MCF 10A (cell line): ENCODE measurements at regions not wholly inside any gene's neighbourhood (a gene's known extent, or its start where the extent isn't known, plus 50 kb on each side); places are given as distances from the start of the nearest gene placed in this dataset.

Experiments used
- BruUV-seq: library from RNA; stranded (reverse); fragments of 400-500 nt; replicated peaks from 2 replicates; lab custom pipeline; 2021; lab: Mats Ljungman, UMichigan
- CTCF ChIA-PET: fragments of 300-600 bp; sonication (Branson Sonifier 250); formaldehyde crosslinking; extraction: SDS; loops from one replicate; lab custom pipeline; 2021; ENCODE audit warnings: antibody characterized with exemption, inconsistent platforms; lab: Yijun Ruan, JAX
- POLR2A ChIA-PET: fragments of 300-600, 350-650 bp; sonication (Branson Sonifier 250); formaldehyde crosslinking; extraction: SDS; loops from one replicate; lab custom pipeline; 2020; ENCODE audit warnings: antibody characterized with exemption, inconsistent platforms; lab: Yijun Ruan, JAX
- DNase-seq: peaks from one replicate; pipeline ENCODE4 v3.0.0-alpha.2; 2018; ENCODE audit not compliant: unreplicated experiment
- H3K27ac Mint-ChIP-seq: one replicate; pipeline ENCODE4 v1.8.0; 2022; ENCODE audit warnings: mild to moderate bottlenecking, low read depth, mixed read lengths; ENCODE audit not compliant: unreplicated experiment
- H3K27me3 Mint-ChIP-seq: one replicate; pipeline ENCODE4 v1.8.0; 2022; ENCODE audit warnings: mixed read lengths; ENCODE audit not compliant: insufficient read depth, unreplicated experiment
- H3K36me3 Mint-ChIP-seq: one replicate; pipeline ENCODE4 v1.8.0; 2022; ENCODE audit warnings: mild to moderate bottlenecking, moderate library complexity, mixed read lengths; ENCODE audit not compliant: insufficient read depth, unreplicated experiment
- H3K4me1 Mint-ChIP-seq: one replicate; pipeline ENCODE4 v1.8.0; 2022; ENCODE audit warnings: mixed read lengths; ENCODE audit not compliant: insufficient read depth, unreplicated experiment
- H3K4me3 Mint-ChIP-seq: one replicate; pipeline ENCODE4 v1.8.0; 2022; ENCODE audit warnings: mild to moderate bottlenecking, moderate library complexity, mixed read lengths; ENCODE audit not compliant: unreplicated experiment
- H3K9me3 Mint-ChIP-seq: one replicate; pipeline ENCODE4 v1.8.0; 2022; ENCODE audit warnings: mixed read lengths; ENCODE audit not compliant: unreplicated experiment
- CTCF ChIP-seq: fragments of 200-600 bp; IDR thresholded peaks from one replicate; pipeline ENCODE4 v1.8.0; 2022; ENCODE audit warnings: antibody characterized with exemption, mild to moderate bottlenecking; ENCODE audit not compliant: unreplicated experiment
- intact Hi-C: fragments of 100-400 bp; cut with micrococcal nuclease; formaldehyde crosslinking; loops from 2 replicates; pipeline ENCODE4 v1.14.1; 2022

GRCh38 chr13:64958106-64958505 is 2272.0 kb downstream of the PCDH9 start:
- no peak overlapping the region for H3K27ac Mint-ChIP-seq
- H3K9me3 Mint-ChIP-seq = no peaks in the 10 kb centered on the region
- intact Hi-C loops = no loop called here
- BruUV-seq = no TSS peak
- H3K4me3 Mint-ChIP-seq = no peak overlapping the region
- ChIA-PET CTCF (no interaction called here), POLR2A (no interaction called here)
- no peaks in the 10 kb centered on the region for H3K36me3 Mint-ChIP-seq
- H3K27me3 Mint-ChIP-seq = no peaks in the 10 kb centered on the region
- TF ChIP-seq CTCF = no peak
- DNase-seq = no peak
- H3K4me1 Mint-ChIP-seq = no peaks in the 10 kb centered on the region

- H3K27ac Mint-ChIP-seq = no peak overlapping the region
- H3K9me3 Mint-ChIP-seq = no peaks in the 10 kb centered on the region
- no peaks in the 10 kb centered on the region for H3K4me1 Mint-ChIP-seq
- ChIA-PET POLR2A (interaction anchor here (0.6 kb wide), 1 partner anchor 97 kb away, joined by 4 read pairs; no protein-coding TSS in a partner anchor), CTCF (no interaction called here)
- H3K36me3 Mint-ChIP-seq = no peaks in the 10 kb centered on the region
- H3K27me3 Mint-ChIP-seq = no peaks in the 10 kb centered on the region
- no peak for DNase-seq
- H3K4me3 Mint-ChIP-seq = no peak overlapping the region
- TF ChIP-seq CTCF = no peak
- intact Hi-C loops = no loop called here
- no TSS peak for BruUV-seq
These were observed 2291.5 kb downstream of the PCDH9 start for GRCh38 chr13:64938660-64939059.

GRCh38 chr13:64937302-64937701 is 2292.8 kb downstream of the PCDH9 start:
- BruUV-seq = no TSS peak
- H3K36me3 Mint-ChIP-seq = no peaks in the 10 kb centered on the region
- H3K9me3 Mint-ChIP-seq = no peaks in the 10 kb centered on the region
- ChIA-PET POLR2A (interaction anchor here (0.7 to 1.1 kb wide), 2 partner anchors 9 to 960 kb away, joined by 3 to 4 read pairs; no protein-coding TSS in a partner anchor), CTCF (interaction anchor here (0.6 kb wide), 1 partner anchor 90 kb away, joined by 5 read pairs; no protein-coding TSS in a partner anchor)
- H3K4me1 Mint-ChIP-seq = no peaks in the 10 kb centered on the region
- H3K27me3 Mint-ChIP-seq = no peaks in the 10 kb centered on the region
- no peak for TF ChIP-seq CTCF
- H3K4me3 Mint-ChIP-seq = no peak overlapping the region
- H3K27ac Mint-ChIP-seq = no peak overlapping the region
- DNase-seq = no peak
- intact Hi-C loops = no loop called here

- intact Hi-C loops = no loop called here
- Mint-ChIP-seq H3K27me3 (no peaks in the 10 kb centered on the region), H3K4me1 (no peaks in the 10 kb centered on the region), H3K27ac (no peak overlapping the region), H3K9me3 (no peaks in the 10 kb centered on the region), H3K4me3 (no peak overlapping the region), H3K36me3 (no peaks in the 10 kb centered on the region)
- TF ChIP-seq CTCF = no peak
- ChIA-PET CTCF (interaction anchor here (0.6 kb wide), 1 partner anchor 89 kb away, joined by 5 read pairs; no protein-coding TSS in a partner anchor), POLR2A (interaction anchor here (0.7 kb wide), 1 partner anchor 959 kb away, joined by 3 read pairs; no protein-coding TSS in a partner anchor)
- BruUV-seq = no TSS peak
- no peak for DNase-seq
These were observed 2293.3 kb downstream of the PCDH9 start for GRCh38 chr13:64936879-64937278.
